IPS-20b (cell line): ENCODE measurements at regions not wholly inside any gene's neighbourhood (a gene's known extent, or its start where the extent isn't known, plus 50 kb on each side); places are given as distances from the start of the nearest gene placed in this dataset.

ENCODE experiments used
- H3K27ac ChIP-seq: one replicate; pipeline ENCODE4 v1.5.1; 2013; ENCODE audit warnings: low read length
- H3K27me3 ChIP-seq: 2 replicates; pipeline ENCODE4 v1.6.1; 2013; ENCODE audit warnings: mild to moderate bottlenecking, low read length, inconsistent platforms; ENCODE audit not compliant: insufficient read depth
- H3K36me3 ChIP-seq: 2 replicates; pipeline ENCODE4 v1.6.1; 2013; ENCODE audit warnings: low read depth, mild to moderate bottlenecking, inconsistent platforms, low read length, moderate library complexity; ENCODE audit not compliant: insufficient read depth
- H3K4me1 ChIP-seq: 2 replicates; pipeline ENCODE4 v1.6.1; 2013; ENCODE audit warnings: mild to moderate bottlenecking, control low read depth, inconsistent platforms, low read length, moderate library complexity; ENCODE audit not compliant: insufficient read depth
- H3K4me3 ChIP-seq: 2 replicates; pipeline ENCODE4 v1.5.1; 2013; ENCODE audit warnings: mild to moderate bottlenecking, low read length, inconsistent platforms
- H3K9ac ChIP-seq: 2 replicates; pipeline ENCODE4 v1.6.1; 2013; ENCODE audit warnings: low read depth, mild to moderate bottlenecking, inconsistent platforms, low read length, moderate library complexity
- H3K9me3 ChIP-seq: 2 replicates; pipeline ENCODE4 v1.6.1; 2013; ENCODE audit warnings: mild to moderate bottlenecking, low read depth, low read length, inconsistent platforms; ENCODE audit not compliant: insufficient read depth

DNA sequence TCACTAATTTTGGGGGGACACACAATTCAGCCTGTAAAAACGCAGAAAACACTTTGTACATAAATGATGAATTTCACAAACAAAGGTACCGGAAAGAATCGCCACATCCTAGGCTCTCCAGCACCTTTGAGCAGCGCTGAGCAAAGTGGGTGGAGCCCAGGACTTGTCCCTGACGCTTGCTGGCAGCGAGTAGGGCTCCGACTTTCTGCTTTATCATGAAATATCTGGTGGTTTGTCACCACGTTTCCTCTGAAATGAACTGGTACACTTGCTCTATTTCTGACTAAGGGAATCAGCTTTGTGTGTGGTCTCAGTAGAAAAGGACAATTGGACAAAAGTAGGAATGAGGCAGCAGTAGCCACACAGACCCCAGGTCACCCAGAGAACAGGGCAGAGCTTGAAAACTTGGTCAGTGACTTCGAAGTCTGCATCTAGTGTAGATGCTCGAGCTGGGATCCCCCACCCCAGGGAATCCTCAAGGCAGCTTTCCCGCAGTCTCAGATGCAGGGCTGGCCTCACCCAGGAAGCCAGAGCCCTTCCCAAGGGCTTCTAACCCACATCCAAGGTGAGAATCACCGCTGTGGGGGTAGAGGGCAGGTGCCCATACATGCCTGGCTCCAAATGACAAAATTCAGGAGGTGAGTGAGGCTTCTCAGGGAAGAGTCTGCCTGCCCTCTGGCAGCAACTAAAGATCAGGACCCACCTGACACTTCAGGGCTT is 85.3 kb upstream of the SOX1 start:
- no peaks in the 10 kb centered on the region for H3K36me3 ChIP-seq
- H3K9ac ChIP-seq = no peak overlapping the region
- H3K27me3 ChIP-seq = 0 out of 2 replicates have a peak, but pooled peaks cover 4% of the 10 kb centered on the region
- H3K4me1 ChIP-seq = no peaks in the 10 kb centered on the region
- H3K9me3 ChIP-seq = no peaks in the 10 kb centered on the region
- no peak overlapping the region for H3K4me3 ChIP-seq
- H3K27ac ChIP-seq = no peak overlapping the region

- Histone ChIP-seq H3K4me1 (no peaks in the 10 kb centered on the region), H3K9me3 (peaks cover 7% of the 10 kb centered on the region), H3K27ac (no peak overlapping the region), H3K9ac (no peak overlapping the region), H3K4me3 (no peak overlapping the region), H3K27me3 (0 out of 2 replicates have a peak, but pooled peaks cover 4% of the 10 kb centered on the region), H3K36me3 (no peaks in the 10 kb centered on the region)
These were observed 82.6 kb upstream of the SOX1 start for GRCh38 chr13:111984349-111984748.

DNA sequence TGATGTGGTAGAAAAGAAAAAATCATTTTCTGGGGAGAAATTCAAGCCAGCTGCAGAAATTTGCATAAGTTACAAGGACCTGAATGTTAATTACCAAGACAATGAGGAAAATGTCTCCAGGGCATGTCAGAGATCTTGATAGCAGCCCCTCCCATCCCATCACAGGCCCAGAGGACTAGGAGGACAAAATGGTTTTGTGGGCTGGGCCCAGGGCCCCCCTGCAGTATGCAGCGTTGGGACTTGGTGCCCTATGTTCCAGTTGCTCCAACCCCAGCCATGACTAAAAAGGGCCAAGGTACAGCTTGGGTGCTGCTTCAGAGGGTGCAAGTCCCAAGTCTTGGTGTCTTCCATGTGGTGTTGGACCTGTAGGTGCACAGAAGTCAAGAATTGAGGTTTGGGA is 76.6 kb upstream of the SOX1 start:
- no peak overlapping the region for H3K27ac ChIP-seq

DNA sequence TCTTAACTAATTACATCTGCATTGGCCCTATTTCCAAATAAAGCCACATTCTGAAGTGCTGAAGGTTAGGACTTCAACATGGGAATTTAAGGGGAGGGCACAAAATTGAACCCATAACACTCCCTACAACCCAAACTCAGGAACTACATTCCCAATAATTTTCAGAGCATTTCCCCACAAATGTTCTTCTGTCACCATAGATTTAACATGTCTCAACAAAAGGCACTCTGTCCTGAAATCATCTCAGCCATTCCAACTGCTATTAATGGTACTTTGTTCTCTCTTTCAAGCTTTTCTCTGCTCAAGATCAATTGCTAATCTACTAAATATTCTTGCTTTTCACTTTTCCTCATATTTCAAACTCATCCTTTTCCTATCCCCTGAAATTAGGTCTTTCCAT is 74.0 kb upstream of the SOX1 start:
- Histone ChIP-seq H3K9ac (no peak overlapping the region), H3K27me3 (peaks cover 47% of the 10 kb centered on the region), H3K9me3 (peaks cover 43% of the 10 kb centered on the region), H3K36me3 (no peaks in the 10 kb centered on the region), H3K27ac (no peak overlapping the region), H3K4me3 (no peak overlapping the region), H3K4me1 (no peaks in the 10 kb centered on the region)

More for the DNA sequence above, 76.6 kb upstream of the SOX1 start:
- no peaks in the 10 kb centered on the region for H3K36me3 ChIP-seq
- H3K27me3 ChIP-seq = peaks cover 22% of the 10 kb centered on the region
- no peak overlapping the region for H3K4me3 ChIP-seq
- H3K9me3 ChIP-seq = peaks cover 43% of the 10 kb centered on the region
- H3K9ac ChIP-seq = no peak overlapping the region
- H3K4me1 ChIP-seq = no peaks in the 10 kb centered on the region

- no peaks in the 10 kb centered on the region for H3K4me1 ChIP-seq
- H3K9me3 ChIP-seq = peaks cover 43% of the 10 kb centered on the region
- no peaks in the 10 kb centered on the region for H3K36me3 ChIP-seq
- H3K27ac ChIP-seq = no peak overlapping the region
- no peak overlapping the region for H3K9ac ChIP-seq
- peaks cover 55% of the 10 kb centered on the region for H3K27me3 ChIP-seq
- no peak overlapping the region for H3K4me3 ChIP-seq
These were observed 73.3 kb upstream of the SOX1 start for GRCh38 chr13:111993691-111994090.

DNA sequence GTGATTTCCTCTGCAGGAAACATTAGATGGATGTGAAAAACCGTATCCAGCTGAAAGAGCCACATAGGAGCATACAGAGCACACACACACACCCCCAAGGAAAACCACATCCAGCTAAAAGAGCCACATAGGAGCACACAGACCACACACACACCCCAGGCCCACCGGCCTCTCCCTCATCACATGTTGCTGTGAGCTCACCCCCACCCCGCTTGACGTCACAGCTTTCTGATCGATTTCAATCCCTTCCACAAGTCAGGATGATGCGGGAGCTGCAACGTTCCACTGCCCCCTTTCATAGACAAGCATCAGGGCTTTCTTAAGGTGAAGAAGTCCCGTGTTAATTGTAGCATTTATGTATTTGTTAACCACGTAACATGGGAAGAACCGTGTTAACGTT is 72.4 kb upstream of the SOX1 start:
- Histone ChIP-seq H3K4me1 (no peaks in the 10 kb centered on the region), H3K4me3 (no peak overlapping the region), H3K9ac (no peak overlapping the region), H3K9me3 (peaks cover 35% of the 10 kb centered on the region), H3K36me3 (no peaks in the 10 kb centered on the region), H3K27me3 (peaks cover 64% of the 10 kb centered on the region), H3K27ac (no peak overlapping the region)

DNA sequence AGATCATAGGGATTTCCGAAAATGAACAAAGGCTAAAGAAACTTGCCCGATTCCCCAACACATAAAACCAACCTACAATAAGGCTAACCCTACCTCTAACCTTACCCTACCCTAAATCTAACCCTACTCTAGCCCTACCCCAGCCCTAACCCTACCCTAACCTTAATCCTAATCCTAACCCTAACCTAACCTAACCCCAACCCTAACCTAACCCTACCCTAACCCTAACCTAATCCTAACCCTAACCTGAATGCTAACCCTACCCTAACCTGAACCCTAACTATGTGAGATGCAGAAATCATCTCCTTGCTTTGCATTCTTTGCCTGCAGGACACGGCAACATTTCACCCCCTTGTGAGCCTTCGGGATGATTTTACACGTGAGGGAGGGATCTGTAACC is 67.6 kb upstream of the SOX1 start:
- Histone ChIP-seq H3K9me3 (no peaks in the 10 kb centered on the region), H3K4me1 (no peaks in the 10 kb centered on the region), H3K36me3 (no peaks in the 10 kb centered on the region), H3K4me3 (no peak overlapping the region), H3K9ac (no peak overlapping the region), H3K27me3 (peaks cover 89% of the 10 kb centered on the region), H3K27ac (no peak overlapping the region)

DNA sequence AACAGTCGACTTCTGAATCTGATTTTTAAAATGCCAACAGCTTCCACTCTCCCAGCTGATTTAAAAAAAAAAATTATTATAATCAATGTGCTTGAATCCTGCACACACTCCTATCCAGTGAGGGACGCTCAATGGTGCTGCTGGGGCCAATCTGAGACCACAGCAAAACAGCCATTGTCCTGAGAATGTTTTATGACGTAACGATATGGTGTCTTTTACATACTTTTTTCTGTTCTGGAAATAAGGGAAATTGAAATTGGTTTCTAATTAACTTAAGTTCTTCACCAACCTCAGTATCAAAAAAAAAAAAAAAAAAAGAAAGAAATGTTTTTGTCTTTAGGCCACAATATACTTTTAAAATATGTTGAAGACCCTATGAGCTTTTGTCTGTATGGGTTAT is 66.1 kb upstream of the SOX1 start:
- no peak overlapping the region for H3K9ac ChIP-seq
- H3K27me3 ChIP-seq = peaks cover 75% of the 10 kb centered on the region
- no peaks in the 10 kb centered on the region for H3K4me1 ChIP-seq
- H3K4me3 ChIP-seq = no peak overlapping the region
- no peaks in the 10 kb centered on the region for H3K36me3 ChIP-seq
- no peak overlapping the region for H3K27ac ChIP-seq
- H3K9me3 ChIP-seq = no peaks in the 10 kb centered on the region

GRCh38 chr13:112001571-112001970 is 65.4 kb upstream of the SOX1 start:
- no peaks in the 10 kb centered on the region for H3K36me3 ChIP-seq
- no peaks in the 10 kb centered on the region for H3K4me1 ChIP-seq
- H3K4me3 ChIP-seq = no peak overlapping the region
- no peak overlapping the region for H3K9ac ChIP-seq
- no peak overlapping the region for H3K27ac ChIP-seq
- H3K27me3 ChIP-seq = peaks cover 68% of the 10 kb centered on the region
- H3K9me3 ChIP-seq = no peaks in the 10 kb centered on the region; the same call in 1 of the 2 replicates

GRCh38 chr13:112003396-112003795 is 63.6 kb upstream of the SOX1 start:
- Histone ChIP-seq H3K4me3 (no peak overlapping the region), H3K9ac (no peak overlapping the region), H3K27ac (no peak overlapping the region), H3K36me3 (no peaks in the 10 kb centered on the region), H3K27me3 (peaks cover 49% of the 10 kb centered on the region), H3K4me1 (no peaks in the 10 kb centered on the region), H3K9me3 (no peaks in the 10 kb centered on the region; the same call in 1 of the 2 replicates)

GRCh38 chr13:112003941-112004340 is 63.0 kb upstream of the SOX1 start:
- H3K9ac ChIP-seq = no peak overlapping the region
- no peak overlapping the region for H3K27ac ChIP-seq
- peaks cover 44% of the 10 kb centered on the region for H3K27me3 ChIP-seq
- H3K4me3 ChIP-seq = no peak overlapping the region
- no peaks in the 10 kb centered on the region for H3K4me1 ChIP-seq
- no peaks in the 10 kb centered on the region for H3K36me3 ChIP-seq
- H3K9me3 ChIP-seq = no peaks in the 10 kb centered on the region; the same call in 1 of the 2 replicates

- no peak overlapping the region for H3K9ac ChIP-seq
- no peak overlapping the region for H3K27ac ChIP-seq
- no peaks in the 10 kb centered on the region for H3K36me3 ChIP-seq
- no peaks in the 10 kb centered on the region; the same call in 1 of the 2 replicates for H3K9me3 ChIP-seq
- H3K27me3 ChIP-seq = peaks cover 24% of the 10 kb centered on the region
- no peak overlapping the region for H3K4me3 ChIP-seq
- no peaks in the 10 kb centered on the region for H3K4me1 ChIP-seq
These were observed 61.0 kb upstream of the SOX1 start for GRCh38 chr13:112005925-112006324.
